ENCODE measurements at regions not wholly inside any gene's neighbourhood (a gene's known extent, or its start where the extent isn't known, plus 50 kb on each side); places are given as distances from the start of the nearest gene placed in this dataset.
"Not testable (repeated sequence)": the region's sequence is repeated elsewhere in the genome, so short reads cannot be mapped to it uniquely, and the experiment has no call there.

- TF ChIP-seq CTCF (conservative IDR thresholded peaks at IDR 0.05; ENCODE audit: low read depth, low read length); BHLHE40 (IDR thresholded peaks at IDR 0.05; ENCODE audit: low read depth, low read length); USF2 (IDR thresholded peaks at IDR 0.05; ENCODE audit: low read depth, low read length): not testable (repeated sequence)
Measured at GRCh38 chr2:111444516-111444915, 323.8 kb downstream of the BCL2L11 start.
